ENCODE measurements at regions not wholly inside any gene's neighbourhood (a gene's known extent, or its start where the extent isn't known, plus 50 kb on each side); places are given as distances from the start of the nearest gene placed in this dataset.

- Histone ChIP-seq H3K4me1 (ENCODE audit: insufficient read depth, low read length, poor library complexity, severe bottlenecking) (no peaks in the 10 kb centered on the region), H3K36me3 (ENCODE audit: insufficient read depth, low read length) (no peaks in the 10 kb centered on the region), H3K4me3 (ENCODE audit: low read depth, low read length, poor library complexity, severe bottlenecking) (no peak overlapping the region), H3K9me3 (ENCODE audit: low read length) (no peaks in the 10 kb centered on the region), H4K20me1 (ENCODE audit: insufficient read depth, low read length) (no peaks in the 10 kb centered on the region), H3K79me2 (ENCODE audit: insufficient read depth, low read depth, low read length) (no peaks in the 10 kb centered on the region), H3K27ac (ENCODE audit: low read depth, low read length, poor library complexity, severe bottlenecking) (no peak overlapping the region), H3K9me2 (ENCODE audit: insufficient read depth, low read length) (no peaks in the 10 kb centered on the region), H3K4me2 (ENCODE audit: low read length) (no peak overlapping the region), H2AFZ (ENCODE audit: low read length) (no peak overlapping the region)
- TF ChIP-seq EZH2phosphoT487 (IDR thresholded peaks at IDR 0.05; ENCODE audit: borderline replicate concordance, low read depth, low read length) (no peak), CTCF (conservative IDR thresholded peaks at IDR 0.05; ENCODE audit: low read length) (no peak)
- ChIA-PET CTCF (ENCODE audit: unreplicated experiment) (no interaction called here), POLR2A (no interaction called here)
- no TSS peak for BruUV-seq (replicated peaks)
- no peak for DNase-seq (ENCODE audit: low spot score)
- intact Hi-C loops (cut with micrococcal nuclease; ENCODE audit: unreplicated experiment) = no loop called here
Measured at GRCh38 chr2:2564300-2565078, 233.4 kb upstream of the MYT1L start.

- DNase-seq (ENCODE audit: low spot score) = no peak
- no peaks in the 10 kb centered on the region for H4K20me1 ChIP-seq (ENCODE audit: insufficient read depth, low read length)
- ChIA-PET CTCF (ENCODE audit: unreplicated experiment) (no interaction called here), POLR2A (no interaction called here)
- no peaks in the 10 kb centered on the region for H3K9me3 ChIP-seq (ENCODE audit: low read length)
- no peak overlapping the region for H2AFZ ChIP-seq (ENCODE audit: low read length)
- H3K4me1 ChIP-seq (ENCODE audit: insufficient read depth, low read length, poor library complexity, severe bottlenecking) = no peaks in the 10 kb centered on the region
- H3K9me2 ChIP-seq (ENCODE audit: insufficient read depth, low read length) = no peaks in the 10 kb centered on the region
- TF ChIP-seq CTCF (conservative IDR thresholded peaks at IDR 0.05; ENCODE audit: low read length) = no peak
- TF ChIP-seq EZH2phosphoT487 (IDR thresholded peaks at IDR 0.05; ENCODE audit: borderline replicate concordance, low read depth, low read length) = no peak
- no peak overlapping the region for H3K27ac ChIP-seq (ENCODE audit: low read depth, low read length, poor library complexity, severe bottlenecking)
- intact Hi-C loops (cut with micrococcal nuclease; ENCODE audit: unreplicated experiment) = no loop called here
- BruUV-seq (replicated peaks) = no TSS peak
- no peak overlapping the region for H3K4me2 ChIP-seq (ENCODE audit: low read length)
- H3K79me2 ChIP-seq (ENCODE audit: insufficient read depth, low read depth, low read length) = no peaks in the 10 kb centered on the region
- H3K4me3 ChIP-seq (ENCODE audit: low read depth, low read length, poor library complexity, severe bottlenecking) = no peak overlapping the region
- H3K36me3 ChIP-seq (ENCODE audit: insufficient read depth, low read length) = no peaks in the 10 kb centered on the region
Measured at GRCh38 chr2:2563309-2563860, 232.3 kb upstream of the MYT1L start.

- Histone ChIP-seq H3K4me1 (ENCODE audit: insufficient read depth, low read length, poor library complexity, severe bottlenecking) (no peaks in the 10 kb centered on the region), H3K27ac (ENCODE audit: low read depth, low read length, poor library complexity, severe bottlenecking) (no peak overlapping the region), H3K9me2 (ENCODE audit: insufficient read depth, low read length) (no peaks in the 10 kb centered on the region), H4K20me1 (ENCODE audit: insufficient read depth, low read length) (no peaks in the 10 kb centered on the region), H3K36me3 (ENCODE audit: insufficient read depth, low read length) (no peaks in the 10 kb centered on the region), H2AFZ (ENCODE audit: low read length) (no peak overlapping the region), H3K4me2 (ENCODE audit: low read length) (no peak overlapping the region), H3K9me3 (ENCODE audit: low read length) (no peaks in the 10 kb centered on the region), H3K79me2 (ENCODE audit: insufficient read depth, low read depth, low read length) (no peaks in the 10 kb centered on the region), H3K4me3 (ENCODE audit: low read depth, low read length, poor library complexity, severe bottlenecking) (no peak overlapping the region)
- TF ChIP-seq CTCF (conservative IDR thresholded peaks at IDR 0.05; ENCODE audit: low read length) (no peak), EZH2phosphoT487 (IDR thresholded peaks at IDR 0.05; ENCODE audit: borderline replicate concordance, low read depth, low read length) (no peak)
- CTCF ChIA-PET (ENCODE audit: unreplicated experiment) = no interaction called here
- intact Hi-C loops (cut with micrococcal nuclease; ENCODE audit: unreplicated experiment) = no loop called here
- no TSS peak for BruUV-seq (replicated peaks)
- DNase-seq (ENCODE audit: low spot score) = no peak
- POLR2A ChIA-PET = interaction anchor here (1.2 kb wide), 1 partner anchor 13 kb away, joined by 3 read pairs; no protein-coding TSS in a partner anchor
Measured at GRCh38 chr2:2562867-2563266, 231.8 kb upstream of the MYT1L start.
